Adrenal gland (tissue), 9 donors: ENCODE measurements at regions not wholly inside any gene's neighbourhood (a gene's known extent, or its start where the extent isn't known, plus 50 kb on each side); places are given as distances from the start of the nearest gene placed in this dataset.

Experiments used
- DNase-seq, 7 donors: peaks; one replicate each; pipeline ENCODE4 v3.0.0-alpha.2; 2019 to 2020
- H3K27ac ChIP-seq, 5 donors: fragments of 200-600 bp; sonication (generic) in 4 of 5; 1 replicate in 3 of 5; 2 replicates in 2 of 5; pipeline versions ENCODE4 v1.5.1 to v1.8.0; 2016 to 2020; ENCODE audit warnings: mild to moderate bottlenecking in 1 of 5
- H3K27me3 ChIP-seq: fragments of 200-600 bp; 2 replicates; pipeline ENCODE4 v1.8.0; 2021
- H3K36me3 ChIP-seq, 2 donors: fragments of 200-600 bp; replicated peaks in 1 of 2; 1 replicate in 1 of 2; 2 replicates in 1 of 2; pipeline versions ENCODE4 v1.5.1 to v1.8.0; 2018 to 2022
- H3K4me1 ChIP-seq, 2 donors: fragments of 200-600 bp; replicated peaks in 1 of 2; 1 replicate in 1 of 2; 2 replicates in 1 of 2; pipeline versions ENCODE4 v1.5.1 to v1.8.0; 2018 to 2021
- H3K4me3 ChIP-seq, 4 donors: fragments of 200-600 bp; sonication (generic) in 3 of 4; one replicate each; pipeline ENCODE4 v1.5.1; 2016 to 2018
- H3K9me3 ChIP-seq, 3 donors: fragments of 200-600 bp; sonication (generic) in 1 of 3; replicated peaks in 1 of 3; 1 replicate in 2 of 3; 2 replicates in 1 of 3; pipeline versions ENCODE4 v1.5.1 to v1.8.0; 2016 to 2021
- POLR2A ChIP-seq, 2 donors: fragments of 450-650 bp; IDR thresholded peaks; one replicate each; pipeline ENCODE4 v1.6.1; 2017; ENCODE audit warnings: antibody characterized with exemption in 2 of 2, mild to moderate bottlenecking in 2 of 2, moderate library complexity in 1 of 2
- WGBS, 4 donors: extraction: QIAGEN DNeasy Blood & Tissue Kit in 2 of 4; methylation state at CpG; one replicate each; pipeline versions ENCODE4 v1.1.5 to v1.1.7; 2013 to 2017; 5-methylcytosine and 5-hydroxymethylcytosine counted together
- intact Hi-C, 2 donors: fragments of 100-400 bp; cut with DNase I; formaldehyde crosslinking; loops; one replicate each; pipeline versions ENCODE4 v1.14.1 to v1.15.0; 2022 to 2023
- TF ChIP-seq, protein P1 (sequence below), 6 experiments: fragments of 450-650 bp in 4 of 6; fragments of 200-600 bp in 2 of 6; sonication (generic) in 1 of 6; IDR thresholded peaks; 1 replicate in 5 of 6; 2 replicates in 1 of 6; pipeline versions ENCODE4 v1.5.1 to v1.8.0; 2016 to 2021; ENCODE audit warnings: antibody characterized with exemption in 6 of 6, mild to moderate bottlenecking in 2 of 6, moderate library complexity in 1 of 6
- donor health status: healthy with polysubstance abuse.
- donor health status: Bipolar disorder and iron deficiency.
- donor health status: DM: yes; HTN: yes; CAD: no.
- donor health status: DM: no; HTN: no; CAD: no.
- donor health status: DM: no; HTN: no; CAD: no.

DNA sequence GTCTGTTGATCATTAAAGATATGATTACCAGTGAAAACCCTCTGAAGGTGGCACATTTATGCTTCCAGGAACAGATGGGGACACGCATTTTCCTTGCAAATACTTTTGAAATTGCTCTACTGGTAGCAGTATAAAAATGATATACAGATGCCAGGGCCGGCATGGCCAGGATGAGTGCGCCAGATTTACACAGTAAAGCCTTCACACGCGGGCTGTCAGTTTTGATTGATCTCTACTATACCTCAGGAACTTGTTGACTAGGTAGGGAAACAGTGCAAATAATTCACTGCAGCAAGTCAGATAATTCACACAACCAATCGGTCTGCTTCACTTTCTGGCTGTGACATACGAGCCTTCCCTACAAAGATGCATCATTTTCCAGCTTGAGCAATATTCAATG lies 123.2 kb upstream of the BARHL2 start:
- no peak for DNase-seq
- H3K27ac ChIP-seq = no peak overlapping the region
- H3K4me3 ChIP-seq = no peak overlapping the region
- no peaks in the 10 kb centered on the region for H3K36me3 ChIP-seq
- no peaks in the 10 kb centered on the region for H3K9me3 ChIP-seq
- TF ChIP-seq, protein P1, sequence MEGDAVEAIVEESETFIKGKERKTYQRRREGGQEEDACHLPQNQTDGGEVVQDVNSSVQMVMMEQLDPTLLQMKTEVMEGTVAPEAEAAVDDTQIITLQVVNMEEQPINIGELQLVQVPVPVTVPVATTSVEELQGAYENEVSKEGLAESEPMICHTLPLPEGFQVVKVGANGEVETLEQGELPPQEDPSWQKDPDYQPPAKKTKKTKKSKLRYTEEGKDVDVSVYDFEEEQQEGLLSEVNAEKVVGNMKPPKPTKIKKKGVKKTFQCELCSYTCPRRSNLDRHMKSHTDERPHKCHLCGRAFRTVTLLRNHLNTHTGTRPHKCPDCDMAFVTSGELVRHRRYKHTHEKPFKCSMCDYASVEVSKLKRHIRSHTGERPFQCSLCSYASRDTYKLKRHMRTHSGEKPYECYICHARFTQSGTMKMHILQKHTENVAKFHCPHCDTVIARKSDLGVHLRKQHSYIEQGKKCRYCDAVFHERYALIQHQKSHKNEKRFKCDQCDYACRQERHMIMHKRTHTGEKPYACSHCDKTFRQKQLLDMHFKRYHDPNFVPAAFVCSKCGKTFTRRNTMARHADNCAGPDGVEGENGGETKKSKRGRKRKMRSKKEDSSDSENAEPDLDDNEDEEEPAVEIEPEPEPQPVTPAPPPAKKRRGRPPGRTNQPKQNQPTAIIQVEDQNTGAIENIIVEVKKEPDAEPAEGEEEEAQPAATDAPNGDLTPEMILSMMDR (IDR thresholded peaks at IDR 0.05) = no peak
- TF ChIP-seq POLR2A (IDR thresholded peaks at IDR 0.05) = no peak
- peaks cover 10 to 11% of the 10 kb centered on the region in 2 donors for H3K4me1 ChIP-seq
- 49 to 63% (median 54%) methylated on average over 7 of the region's 7 CpGs for WGBS, 4 donors
- H3K27me3 ChIP-seq = peaks cover 23% of the 10 kb centered on the region
- intact Hi-C loops = loop anchor here in 1 of 2 donors (10.0 kb wide), 1 partner anchor 116 kb away; no protein-coding TSS in a partner anchor

DNA sequence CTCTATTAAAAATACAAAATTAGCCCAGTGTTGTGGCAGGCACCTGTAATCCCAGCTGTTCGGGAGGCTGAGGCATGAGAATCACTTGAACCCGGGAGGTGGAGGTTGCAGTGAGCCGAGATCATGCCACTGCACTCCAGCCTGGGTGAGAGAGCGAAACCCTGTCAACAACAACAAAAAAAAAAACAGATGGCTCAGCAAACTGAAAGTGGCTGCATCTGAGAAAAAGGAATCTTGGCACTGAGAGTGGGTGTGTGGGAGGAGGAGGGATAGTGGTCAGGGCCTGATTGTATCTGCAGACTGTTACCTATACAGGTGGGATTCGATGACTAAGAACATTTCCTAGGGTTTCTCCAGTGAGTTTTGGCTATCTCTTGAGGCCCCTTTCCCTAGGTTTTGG lies 122.2 kb upstream of the BARHL2 start:
- H3K27me3 ChIP-seq = peaks cover 27% of the 10 kb centered on the region
- no peak overlapping the region for H3K4me3 ChIP-seq
- DNase-seq = no peak
- no peak for TF ChIP-seq POLR2A (IDR thresholded peaks at IDR 0.05)
- TF ChIP-seq, protein P1 (IDR thresholded peaks at IDR 0.05) = no peak
- no peaks in the 10 kb centered on the region for H3K36me3 ChIP-seq
- peaks cover 10 to 12% of the 10 kb centered on the region in 2 donors for H3K4me1 ChIP-seq
- 51 to 80% (median 70%) methylated on average over 5 of the region's 5 CpGs for WGBS, 4 donors
- H3K9me3 ChIP-seq = no peaks in the 10 kb centered on the region
- intact Hi-C loops = no loop called here
- no peak overlapping the region for H3K27ac ChIP-seq

DNA sequence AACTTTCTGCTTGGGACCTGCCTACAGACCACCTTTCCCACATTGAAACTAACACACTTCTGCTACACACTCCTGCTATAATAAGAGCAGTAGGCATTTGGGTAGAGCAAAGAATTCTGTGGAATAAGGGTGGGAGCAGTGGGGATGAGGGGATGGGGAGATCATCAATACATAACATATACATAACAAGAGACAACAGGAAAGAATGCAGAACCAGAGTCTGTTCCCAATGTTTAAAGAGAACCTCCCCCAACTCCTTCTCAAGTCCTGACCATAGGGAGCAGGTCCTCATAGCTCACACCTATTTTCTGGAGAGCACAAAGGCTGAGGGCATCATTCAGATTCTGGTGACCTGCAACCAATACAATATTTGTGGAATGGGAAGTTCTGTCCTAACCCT lies 121.6 kb upstream of the BARHL2 start:
- intact Hi-C loops = no loop called here
- H3K9me3 ChIP-seq = no peaks in the 10 kb centered on the region
- H3K27me3 ChIP-seq = peaks cover 32% of the 10 kb centered on the region
- no peaks in the 10 kb centered on the region for H3K36me3 ChIP-seq
- TF ChIP-seq, protein P1 (IDR thresholded peaks at IDR 0.05) = no peak
- no peak for TF ChIP-seq POLR2A (IDR thresholded peaks at IDR 0.05)
- no peak overlapping the region for H3K4me3 ChIP-seq
- no peak for DNase-seq
- H3K4me1 ChIP-seq = peaks cover 10 to 12% of the 10 kb centered on the region in 2 donors
- H3K27ac ChIP-seq = no peak overlapping the region

DNA sequence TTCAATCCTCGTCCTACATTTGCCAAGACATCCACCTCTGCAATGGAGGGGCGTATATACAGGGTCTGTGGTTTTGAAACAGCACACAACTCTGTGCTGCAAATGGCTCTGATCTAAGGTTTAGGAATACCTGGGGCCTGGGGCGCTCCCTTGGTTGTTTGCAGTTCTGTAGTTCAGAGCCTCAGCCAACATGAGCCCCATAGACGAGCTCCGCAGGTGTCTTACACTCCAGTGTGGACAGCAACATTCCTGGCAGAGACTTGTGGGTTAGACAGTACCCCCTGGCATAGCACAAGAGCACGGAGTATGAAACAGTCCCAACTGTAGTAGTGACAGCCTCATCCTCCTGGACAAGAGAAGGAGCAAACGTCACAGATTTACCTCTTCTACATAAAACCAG lies 120.3 kb upstream of the BARHL2 start:
- intact Hi-C loops = no loop called here
- TF ChIP-seq, protein P1 (IDR thresholded peaks at IDR 0.05) = no peak
- no peak for TF ChIP-seq POLR2A (IDR thresholded peaks at IDR 0.05)

More for the DNA sequence above, 120.3 kb upstream of the BARHL2 start:
- Histone ChIP-seq H3K27me3 (peaks cover 37% of the 10 kb centered on the region), H3K4me3 (no peak overlapping the region), H3K4me1 (peaks cover 10 to 12% of the 10 kb centered on the region in 2 donors), H3K27ac (no peak overlapping the region), H3K9me3 (no peaks in the 10 kb centered on the region), H3K36me3 (no peaks in the 10 kb centered on the region)
- DNase-seq = no peak
- 71 to 84% (median 76%) methylated on average over 5 to 7 of the region's 7 CpGs for WGBS, 4 donors
